ENCODE measurements at regions not wholly inside any gene's neighbourhood (a gene's known extent, or its start where the extent isn't known, plus 50 kb on each side); places are given as distances from the start of the nearest gene placed in this dataset.

DNA sequence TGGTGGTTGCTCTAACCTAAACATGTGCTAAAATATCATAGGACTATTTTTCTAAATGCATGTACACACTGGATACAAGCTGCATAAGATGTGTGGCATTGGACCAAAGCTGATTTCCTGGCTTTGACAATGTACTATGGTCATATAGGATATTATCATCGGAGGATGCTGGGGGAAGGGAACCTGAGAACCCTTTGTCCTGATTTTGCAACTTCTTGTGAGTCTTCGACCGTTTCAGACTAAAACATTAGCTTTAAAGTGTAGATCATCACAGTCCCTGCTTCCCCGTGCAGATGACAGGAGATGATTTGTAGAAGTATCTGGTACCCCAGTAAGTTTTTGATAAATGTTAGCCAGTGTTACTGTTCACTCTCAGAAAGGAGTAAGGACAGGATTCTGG, 554.7 kb downstream of the MIAT start:
- TF ChIP-seq RARB (CRISPR knock-in tag; IDR thresholded peaks at IDR 0.05) (no peak), ZNF8 (CRISPR knock-in tag; IDR thresholded peaks at IDR 0.05) (no peak)
- TF ChIP-seq, protein P1, sequence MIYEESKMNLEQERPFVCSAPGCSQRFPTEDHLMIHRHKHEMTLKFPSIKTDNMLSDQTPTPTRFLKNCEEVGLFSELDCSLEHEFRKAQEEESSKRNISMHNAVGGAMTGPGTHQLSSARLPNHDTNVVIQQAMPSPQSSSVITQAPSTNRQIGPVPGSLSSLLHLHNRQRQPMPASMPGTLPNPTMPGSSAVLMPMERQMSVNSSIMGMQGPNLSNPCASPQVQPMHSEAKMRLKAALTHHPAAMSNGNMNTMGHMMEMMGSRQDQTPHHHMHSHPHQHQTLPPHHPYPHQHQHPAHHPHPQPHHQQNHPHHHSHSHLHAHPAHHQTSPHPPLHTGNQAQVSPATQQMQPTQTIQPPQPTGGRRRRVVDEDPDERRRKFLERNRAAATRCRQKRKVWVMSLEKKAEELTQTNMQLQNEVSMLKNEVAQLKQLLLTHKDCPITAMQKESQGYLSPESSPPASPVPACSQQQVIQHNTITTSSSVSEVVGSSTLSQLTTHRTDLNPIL (CRISPR knock-in tag; IDR thresholded peaks at IDR 0.05; ENCODE audit: low read depth) = no peak
